ENCODE measurements at regions not wholly inside any gene's neighbourhood (a gene's known extent, or its start where the extent isn't known, plus 50 kb on each side); places are given as distances from the start of the nearest gene placed in this dataset.
"Not testable (repeated sequence)": the region's sequence is repeated elsewhere in the genome, so short reads cannot be mapped to it uniquely, and the experiment has no call there.

GRCh38 chr12:88313554-88313953 lies 171.4 kb downstream of the TMTC3 start:
- no peak for DNase-seq

DNA sequence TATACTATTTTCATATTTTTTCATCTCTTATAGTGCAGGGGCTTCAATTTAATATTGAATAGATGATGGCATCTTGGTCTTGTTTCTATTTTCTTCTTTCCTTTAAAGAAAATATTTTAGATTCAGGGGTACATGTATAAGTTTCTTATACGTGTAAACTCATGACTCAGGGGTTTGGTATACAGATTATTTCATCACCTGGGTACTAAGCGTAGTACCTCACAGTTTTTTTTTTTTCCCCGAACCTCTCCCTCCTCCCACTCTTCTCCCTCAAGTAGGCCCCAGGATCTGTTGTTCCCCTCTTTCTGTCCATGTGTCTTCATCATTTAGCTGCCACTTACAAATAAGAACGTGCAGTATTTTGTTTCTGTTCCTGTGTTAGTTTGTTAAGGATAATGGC lies 172.6 kb downstream of the TMTC3 start:
- no peak for DNase-seq

DNA sequence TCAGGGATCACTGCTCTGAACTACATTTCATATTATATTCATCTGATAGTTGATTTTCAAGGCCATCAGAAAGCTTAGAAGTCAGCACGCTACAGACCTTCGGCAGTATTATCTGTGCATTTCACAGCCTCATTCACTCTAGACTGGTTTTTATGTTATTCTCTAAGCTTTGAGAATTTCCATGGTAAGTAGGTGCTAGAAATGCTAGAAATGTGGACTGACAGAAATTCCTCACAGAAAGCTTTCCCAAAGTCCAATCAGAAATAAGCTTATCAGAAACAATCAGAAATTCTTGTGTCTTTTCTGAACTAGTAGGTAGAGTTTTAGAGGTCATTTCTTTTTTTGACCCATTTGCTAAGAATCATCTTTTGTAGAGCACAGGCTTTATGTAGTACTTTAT lies 176.6 kb downstream of the TMTC3 start:
- no peak for DNase-seq

- no peak for DNase-seq
Observed at GRCh38 chr12:88325076-88325815, 183.1 kb downstream of the TMTC3 start.

GRCh38 chr12:88325816-88326189 lies 183.7 kb downstream of the TMTC3 start:
- DNase-seq, result no peak

DNA sequence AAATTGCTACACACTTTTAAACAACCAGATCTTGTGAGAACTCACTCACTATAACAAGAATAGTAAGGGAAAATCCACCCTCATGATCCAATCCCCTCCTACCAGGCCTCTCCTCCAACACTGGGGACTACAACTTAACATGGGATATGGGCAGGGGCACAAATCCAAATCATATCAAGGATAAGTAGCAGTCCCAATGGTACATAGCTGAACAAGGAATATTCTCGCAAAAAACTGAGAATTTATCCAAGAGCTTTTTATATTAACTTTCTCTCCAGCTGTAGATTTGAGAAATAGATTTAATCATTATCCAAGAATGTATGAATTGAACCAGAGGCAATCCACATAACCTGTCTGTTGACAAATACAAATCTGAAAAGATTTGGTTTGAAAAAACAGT lies 185.2 kb downstream of the TMTC3 start:
- no peak for DNase-seq

DNA sequence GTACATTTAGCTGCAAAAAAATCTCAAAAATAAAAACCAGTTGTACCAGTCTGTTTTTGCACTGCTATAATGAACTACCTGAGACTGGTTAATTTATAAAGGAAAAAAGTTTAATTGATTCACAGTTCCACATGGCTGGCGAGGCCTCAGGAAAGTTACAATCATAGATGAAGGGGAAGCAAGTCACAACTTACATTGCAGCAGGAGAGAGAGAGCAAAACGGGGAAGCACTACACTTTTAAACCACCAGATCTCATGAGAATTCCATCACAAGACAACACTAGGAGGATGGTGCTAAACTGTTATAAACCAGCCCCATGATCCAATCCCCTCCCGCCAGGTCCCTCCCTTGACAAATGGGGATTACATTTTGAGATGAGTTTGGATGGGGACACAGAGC lies 186.0 kb downstream of the TMTC3 start:
- no peak for DNase-seq

DNA sequence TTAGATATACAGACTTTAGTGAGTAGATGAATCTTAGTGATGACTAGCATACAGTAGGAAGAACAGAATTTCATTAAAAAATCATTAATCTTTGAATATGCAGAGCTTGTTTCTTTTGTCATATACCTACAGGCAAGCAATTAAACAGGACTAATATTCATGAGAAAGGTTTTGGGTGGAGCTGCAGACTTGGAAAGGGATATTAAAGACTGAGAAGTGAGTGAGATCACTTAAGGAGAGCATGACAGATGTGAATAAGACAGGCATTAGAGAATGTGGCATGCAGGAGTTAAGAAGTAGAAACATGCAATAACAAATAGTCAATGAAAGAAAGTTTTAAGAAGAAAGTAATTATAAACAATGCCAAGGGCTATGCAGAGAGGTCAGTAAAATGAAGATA lies 187.7 kb downstream of the TMTC3 start:
- no peak for DNase-seq

GRCh38 chr12:88334271-88334670 lies 192.2 kb downstream of the TMTC3 start:
- no peak for DNase-seq

DNA sequence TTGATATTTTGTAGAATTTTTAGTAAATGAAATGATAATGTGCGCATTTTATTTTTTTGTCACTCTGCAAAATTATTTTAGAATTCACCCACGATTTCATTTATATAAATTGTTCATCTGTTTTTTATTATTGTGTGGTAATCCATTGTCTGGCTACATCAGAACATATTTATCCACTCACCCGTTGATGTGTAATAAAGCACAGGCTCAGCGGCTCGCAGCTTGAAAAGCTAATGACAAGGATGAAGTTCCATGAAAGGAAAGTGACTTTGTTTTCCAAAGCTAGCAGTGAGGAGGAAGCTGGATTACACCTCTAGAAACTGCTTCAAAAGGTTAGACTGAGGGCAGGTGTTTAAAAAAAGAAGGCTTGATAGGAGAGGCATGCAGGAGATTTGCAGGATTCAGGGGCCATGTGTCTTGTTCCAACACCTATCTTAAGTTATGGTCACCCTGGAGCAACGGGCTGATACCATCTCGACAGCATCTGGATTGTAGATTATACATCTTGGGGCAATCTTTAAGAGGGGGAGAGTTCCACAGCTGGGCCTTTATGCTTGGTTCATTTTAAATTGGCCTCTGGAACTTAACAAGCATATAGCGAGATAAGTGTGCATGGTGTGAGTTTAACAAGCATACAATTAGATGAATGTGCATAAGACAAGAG lies 194.1 kb downstream of the TMTC3 start:
- no peak for DNase-seq

DNA sequence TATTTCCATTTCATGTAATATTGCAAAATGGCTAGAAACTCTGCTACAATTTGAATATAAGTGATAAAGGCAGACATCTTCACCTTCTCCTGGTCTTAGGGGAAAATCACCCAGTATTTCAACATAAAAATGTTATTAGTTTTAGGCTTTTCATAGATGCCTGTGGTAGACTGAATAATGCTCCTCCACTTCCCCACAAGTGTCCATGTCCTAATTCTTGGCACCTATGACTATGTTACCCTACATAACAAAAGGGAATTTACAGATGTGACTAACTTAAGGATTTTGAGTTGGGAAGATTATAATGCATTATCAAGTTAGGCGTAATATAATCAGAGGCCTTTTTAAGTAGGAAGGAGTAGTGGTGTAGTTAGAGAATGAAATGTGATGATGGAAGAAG lies 196.4 kb downstream of the TMTC3 start:
- DNase-seq, result no peak

DNA sequence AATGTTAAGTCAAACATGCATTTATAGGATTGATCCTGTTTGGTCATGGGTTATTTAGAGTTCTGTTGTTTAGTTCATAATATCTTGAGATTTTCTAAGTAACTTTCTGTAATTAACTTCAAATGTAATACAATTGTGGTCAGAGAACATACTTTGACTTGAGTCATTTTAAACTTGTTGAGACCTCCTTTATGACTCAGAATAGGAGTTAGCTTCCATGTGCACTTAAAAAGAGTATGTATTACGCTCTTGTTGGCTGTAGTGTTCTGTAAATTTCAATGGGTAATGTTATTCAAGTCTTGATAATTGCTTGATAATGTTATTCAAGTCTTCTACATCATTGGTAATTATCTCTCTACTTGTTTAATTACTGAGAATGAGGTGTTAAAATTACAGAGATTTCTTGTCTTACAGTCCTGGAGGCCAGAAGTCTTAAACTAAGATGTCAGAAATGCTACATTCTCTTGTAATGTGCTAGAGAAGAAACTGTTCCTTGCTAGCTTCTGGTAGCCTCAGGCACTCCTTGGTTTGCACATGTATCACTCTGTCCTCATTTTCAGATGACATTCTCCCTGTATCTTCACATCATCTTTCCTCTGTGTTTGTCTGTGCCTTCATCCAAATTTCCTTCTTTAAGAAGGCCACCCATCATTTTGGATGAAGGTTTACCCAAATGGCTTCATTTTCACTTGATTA lies 197.3 kb downstream of the TMTC3 start:
- no peak for DNase-seq

- no peak for DNase-seq
Observed at GRCh38 chr12:88339966-88340365, 197.9 kb downstream of the TMTC3 start.

DNA sequence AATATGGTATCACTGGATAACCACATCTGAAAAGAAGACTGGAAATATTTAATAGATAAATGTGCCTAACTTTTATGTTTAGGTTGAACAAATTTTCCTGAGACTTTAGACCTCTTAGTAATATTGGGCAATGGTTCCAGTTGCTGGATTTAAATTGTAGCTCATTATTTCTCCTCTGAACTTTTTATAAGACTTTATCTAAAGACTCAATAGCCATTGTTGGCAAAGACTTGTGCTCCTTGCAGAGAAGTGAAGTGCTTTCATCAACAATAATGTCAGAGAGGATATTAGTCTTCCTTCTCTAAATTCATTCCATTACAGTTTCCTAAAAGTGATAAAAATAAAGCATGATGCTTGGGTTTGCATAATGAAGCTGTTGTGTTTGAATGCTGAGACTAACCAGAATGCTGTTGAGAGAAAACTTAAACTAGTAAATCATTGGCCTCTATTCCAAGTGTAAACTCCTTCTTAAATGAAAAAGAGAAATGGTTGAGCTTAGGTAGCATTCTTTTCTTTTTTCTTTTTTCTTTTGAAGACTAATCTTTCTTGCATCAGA lies 200.2 kb downstream of the TMTC3 start:
- no peak for DNase-seq

DNA sequence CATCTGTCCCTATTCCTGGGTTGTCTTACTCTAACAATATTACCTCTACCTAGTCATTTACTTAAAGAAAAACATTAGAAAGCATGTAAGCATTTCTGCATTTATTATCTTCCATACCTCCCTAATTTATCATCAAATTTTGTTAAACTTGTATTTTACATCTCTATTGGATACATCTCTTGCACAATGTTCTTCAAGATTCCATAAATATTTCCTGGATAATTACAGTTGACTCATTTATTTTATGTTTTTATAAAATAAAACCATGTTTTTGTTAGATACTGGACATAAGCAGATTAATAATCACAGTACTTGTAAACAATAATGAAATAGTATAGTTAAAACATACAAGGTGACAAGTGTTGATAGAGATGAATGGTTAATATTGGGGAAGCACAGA lies 209.0 kb downstream of the TMTC3 start:
- no peak for DNase-seq

- no peak for DNase-seq
Observed at GRCh38 chr12:88354691-88355090, 212.6 kb downstream of the TMTC3 start.

DNA sequence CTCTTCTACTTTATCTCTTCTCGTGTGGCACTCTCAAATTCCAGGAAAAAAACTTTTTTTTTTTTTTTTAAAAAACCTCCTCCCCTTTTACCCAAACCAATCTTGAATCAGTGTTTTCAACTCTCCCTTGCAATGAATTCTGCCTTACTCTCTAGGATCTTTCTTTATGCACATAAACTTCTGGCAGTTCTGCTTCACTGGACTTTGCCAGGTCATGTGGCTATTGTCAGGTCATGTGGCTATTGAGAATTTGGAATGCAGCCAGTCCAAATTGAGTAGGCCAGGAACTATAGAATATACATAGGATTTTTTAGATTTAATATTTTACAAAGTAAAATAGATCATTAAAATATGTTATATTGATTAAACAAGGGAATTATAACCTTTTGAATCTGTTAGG lies 218.2 kb downstream of the TMTC3 start:
- DNase-seq, result no peak

- no peak for DNase-seq
Observed at GRCh38 chr12:88361493-88361892, 218.8 kb downstream of the KITLG start.

DNA sequence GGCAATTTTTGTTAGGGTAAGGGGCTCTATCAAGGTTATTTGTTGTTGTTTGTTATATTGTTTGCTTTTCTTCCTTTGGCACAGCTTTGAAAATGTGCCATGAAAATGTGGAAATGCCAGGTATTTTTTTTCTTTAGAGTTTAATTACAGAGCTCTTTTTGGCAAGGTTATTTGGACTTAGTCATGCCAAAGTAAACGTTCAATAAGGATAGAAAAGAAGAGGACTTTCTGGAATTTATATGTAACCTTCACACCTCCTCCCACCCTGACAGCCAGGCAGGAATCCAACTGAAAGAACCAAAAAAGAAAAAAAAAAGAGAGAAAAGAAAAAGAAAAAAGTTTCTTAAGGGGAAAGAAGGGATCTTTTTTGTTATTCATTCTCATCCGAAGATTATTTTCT lies 217.8 kb downstream of the KITLG start:
- no peak for DNase-seq

GRCh38 chr12:88365403-88365802 lies 214.9 kb downstream of the KITLG start:
- no peak for DNase-seq

- DNase-seq, result no peak
Observed at GRCh38 chr12:88366101-88366500, 214.2 kb downstream of the KITLG start.

GRCh38 chr12:88367231-88367630 lies 213.0 kb downstream of the KITLG start:
- no peak for DNase-seq

DNA sequence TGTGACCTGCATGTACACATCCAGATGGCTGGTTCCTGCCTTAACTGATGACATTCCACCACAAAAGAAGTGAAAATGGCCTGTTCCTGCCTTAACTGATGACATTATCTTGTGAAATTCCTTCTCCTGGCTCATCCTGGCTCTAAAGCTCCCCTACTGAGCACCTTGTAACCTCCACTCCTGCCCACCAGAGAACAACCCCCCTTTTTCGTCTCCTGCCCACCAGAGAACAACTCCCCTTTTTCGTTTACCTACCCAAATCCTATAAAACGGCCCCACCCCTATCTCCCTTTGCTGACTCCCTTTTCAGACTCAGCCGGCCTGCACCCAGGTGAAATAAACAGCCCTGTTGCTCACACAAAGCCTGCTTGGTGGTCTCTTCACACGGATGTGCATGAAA lies 212.2 kb downstream of the KITLG start:
- DNase-seq, result not testable (repeated sequence)
